MV-4-11 (cell line): ENCODE measurements at regions not wholly inside any gene's neighbourhood (a gene's known extent, or its start where the extent isn't known, plus 50 kb on each side); places are given as distances from the start of the nearest gene placed in this dataset.
"Not testable (repeated sequence)": the region's sequence is repeated elsewhere in the genome, so short reads cannot be mapped to it uniquely, and the experiment has no call there.

Experiments
- DNase-seq: peaks from one replicate; lab custom pipeline; 2025; lab: John Stamatoyannopoulos, UW

DNA sequence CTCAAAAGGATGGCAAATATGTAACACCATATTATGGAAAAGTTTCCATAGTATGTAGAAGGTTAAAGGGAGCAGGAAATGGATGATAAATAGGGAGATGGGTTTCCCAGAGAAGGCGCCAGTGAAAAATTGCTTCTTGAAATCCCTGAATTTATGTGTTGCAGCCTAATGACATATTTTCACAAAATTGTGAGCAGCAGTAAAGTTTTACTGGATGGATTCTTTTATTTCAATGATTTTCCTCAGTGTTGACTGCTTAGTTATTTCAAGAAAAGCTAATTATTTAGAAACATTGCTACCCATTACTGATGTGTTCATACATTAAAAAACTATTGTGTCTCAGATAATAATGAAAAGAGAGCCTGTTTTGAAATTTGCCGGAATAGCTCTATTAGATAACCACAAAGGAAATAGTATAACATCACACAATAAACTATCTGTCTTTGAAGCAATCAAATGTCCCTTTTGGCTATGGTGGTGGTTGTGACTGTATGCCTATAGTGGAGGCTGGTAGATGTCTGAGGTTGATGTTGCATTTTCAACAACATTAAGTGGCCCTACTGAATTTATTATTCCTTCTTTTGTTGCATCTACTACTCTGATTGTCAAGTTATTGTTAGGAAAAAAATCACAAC is 169.9 kb upstream of the HAND2 start:
- no peak for DNase-seq

DNA sequence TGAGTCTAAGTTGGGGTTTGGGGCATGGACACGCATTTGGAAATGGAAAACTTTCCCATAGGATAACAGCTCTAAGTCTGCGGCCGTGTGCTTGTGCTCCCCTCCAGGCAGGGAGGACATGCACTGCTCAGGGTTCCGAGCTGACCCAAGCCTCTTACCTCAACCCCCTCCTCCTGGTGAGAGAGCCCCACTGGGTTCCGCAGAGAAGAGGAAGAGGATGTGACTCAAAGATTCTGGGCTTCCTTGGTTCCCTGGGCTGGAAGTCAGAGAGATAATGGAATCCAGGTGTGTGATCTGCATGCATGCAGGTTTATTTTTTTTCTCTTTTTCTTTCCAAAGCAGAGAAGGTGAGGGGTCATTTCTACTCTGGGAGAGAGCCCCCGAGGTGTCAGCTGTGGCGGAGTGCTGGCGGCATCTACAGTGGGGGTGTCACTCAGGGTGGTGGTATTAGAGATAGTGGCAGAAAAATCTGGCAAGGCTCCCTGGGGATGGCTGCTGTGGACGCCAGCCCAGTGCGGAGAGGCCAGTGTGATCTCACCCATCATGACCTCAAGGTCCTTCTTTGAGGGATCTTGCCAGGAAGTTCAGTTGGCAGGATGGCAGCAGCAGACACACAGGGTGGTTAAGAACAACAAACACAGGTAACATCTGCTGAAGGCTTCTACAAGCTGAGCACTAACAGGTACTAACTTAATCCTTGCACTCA is 168.7 kb upstream of the HAND2 start:
- DNase-seq: no peak

DNA sequence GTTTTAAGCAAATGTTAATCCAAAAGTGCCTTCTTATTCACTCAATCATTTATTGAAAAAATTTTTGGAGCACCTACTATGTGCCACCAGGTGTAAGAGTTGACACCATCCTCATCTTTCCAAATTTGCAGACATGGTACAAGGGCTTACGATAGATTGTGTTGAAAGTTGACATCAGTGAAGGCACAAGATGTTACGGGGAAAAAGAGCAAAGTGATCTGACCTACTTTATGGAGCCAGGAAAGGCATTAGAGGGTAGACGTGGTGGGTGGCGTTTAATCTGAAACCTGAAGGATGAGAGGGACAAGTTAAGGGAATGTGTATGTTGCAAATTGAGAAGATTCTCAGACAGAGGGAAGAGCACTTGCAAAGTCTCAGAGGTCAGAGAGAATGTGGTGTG is 167.8 kb upstream of the HAND2 start:
- DNase-seq: no peak

DNA sequence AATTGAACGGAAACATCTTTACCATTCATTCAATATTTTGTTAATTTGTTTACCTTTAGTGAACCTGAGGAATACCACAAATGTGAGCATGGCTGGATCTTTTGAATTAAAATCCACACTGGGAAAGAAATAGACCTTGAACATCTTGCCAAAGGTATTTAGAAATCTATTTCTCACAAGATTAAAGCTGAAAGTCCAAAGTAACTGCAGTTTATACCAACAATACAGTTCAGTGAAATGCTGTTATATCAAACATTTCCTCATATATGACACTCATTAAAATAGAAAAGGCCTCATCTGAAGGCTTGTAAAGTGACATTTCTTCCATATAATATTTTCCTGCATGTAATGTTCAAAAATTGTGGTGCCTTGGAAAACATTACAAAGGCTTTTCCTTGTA is 166.5 kb upstream of the HAND2 start:
- DNase-seq: no peak

DNA sequence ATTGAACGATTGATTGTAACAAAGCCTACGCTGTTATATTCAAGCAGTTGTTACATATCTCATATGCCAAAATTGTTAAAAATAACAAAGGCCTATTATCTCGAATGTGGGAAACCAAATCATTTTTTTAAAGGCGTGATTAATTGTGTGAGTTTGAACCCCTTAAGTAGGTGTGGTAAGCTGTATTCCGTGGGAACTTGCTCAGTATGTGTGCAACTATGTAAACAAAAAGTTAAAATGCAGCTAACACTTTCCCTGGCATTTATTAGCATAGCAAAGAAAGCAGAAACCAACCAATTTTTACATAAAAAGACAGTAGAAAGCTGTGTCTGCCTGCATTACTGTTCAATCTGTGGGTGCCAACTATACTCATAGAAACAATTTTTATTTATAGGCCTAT is 166.0 kb upstream of the HAND2 start:
- DNase-seq: no peak

DNA sequence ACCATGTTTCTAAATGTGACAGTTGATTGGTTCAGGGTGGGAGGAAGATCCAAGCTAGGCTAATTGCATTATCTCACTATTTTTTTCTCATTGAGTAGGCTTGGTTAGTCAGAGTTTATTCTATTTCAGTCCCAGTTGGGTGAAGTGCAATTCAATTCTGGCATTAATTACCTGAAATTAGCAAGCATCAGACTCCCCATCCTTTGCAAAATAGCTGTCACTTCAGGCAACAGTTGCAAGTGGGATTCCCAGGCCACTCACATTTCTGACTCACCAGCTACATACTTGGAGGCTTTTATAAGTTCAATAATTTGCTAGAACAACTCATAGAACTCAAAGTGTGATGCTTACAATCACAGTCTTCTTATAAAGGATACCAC is 155.8 kb upstream of the HAND2 start:
- no peak for DNase-seq

DNA sequence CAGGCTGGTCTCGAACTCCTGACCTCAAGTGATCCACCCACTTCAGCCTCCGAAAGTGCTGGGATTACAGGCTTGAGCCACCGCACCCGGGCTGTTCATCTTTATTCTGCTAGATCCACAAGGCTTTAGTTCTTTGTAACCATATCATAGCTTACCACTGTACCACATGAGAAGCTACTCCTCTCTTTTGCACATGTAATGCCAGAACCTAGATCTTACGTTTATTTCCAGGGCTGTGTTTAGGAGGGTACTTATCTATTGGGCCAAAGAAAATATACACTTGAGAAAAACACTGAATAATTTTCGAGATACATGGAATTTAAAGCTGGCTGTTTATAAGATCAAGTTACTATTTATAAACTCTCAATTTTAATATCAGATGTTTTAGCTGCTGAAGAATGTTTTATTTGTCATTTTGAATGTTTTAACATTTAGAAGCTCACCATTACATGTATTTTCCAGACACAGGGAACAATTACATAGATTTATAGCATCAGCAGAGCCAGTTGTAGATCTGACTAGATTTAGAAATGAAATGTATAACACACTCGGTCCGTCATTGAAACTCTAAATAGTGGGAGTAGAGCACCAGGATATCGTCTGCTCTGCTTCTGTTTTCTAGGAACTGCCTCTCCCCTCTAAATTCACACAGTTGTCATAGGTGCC is 155.3 kb upstream of the HAND2 start:
- DNase-seq: no peak

DNA sequence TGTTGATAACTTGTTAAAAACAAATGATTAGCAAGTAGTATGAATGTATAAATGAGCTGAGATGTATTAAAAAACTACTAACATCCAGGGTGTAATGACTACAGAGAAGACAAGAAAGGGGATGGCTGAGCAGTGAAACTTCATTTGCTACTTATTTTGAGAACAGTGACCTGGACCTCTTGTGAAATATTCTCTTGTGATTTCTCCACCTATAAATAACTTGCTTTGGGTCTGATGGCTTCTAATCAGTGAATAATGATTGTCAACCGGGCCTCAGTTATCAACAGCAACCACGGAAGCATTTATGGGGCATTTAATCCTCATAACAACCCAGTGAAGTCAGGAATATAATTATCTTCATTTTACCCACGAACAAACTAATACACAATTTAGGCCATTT is 154.2 kb upstream of the HAND2 start:
- DNase-seq: no peak

DNA sequence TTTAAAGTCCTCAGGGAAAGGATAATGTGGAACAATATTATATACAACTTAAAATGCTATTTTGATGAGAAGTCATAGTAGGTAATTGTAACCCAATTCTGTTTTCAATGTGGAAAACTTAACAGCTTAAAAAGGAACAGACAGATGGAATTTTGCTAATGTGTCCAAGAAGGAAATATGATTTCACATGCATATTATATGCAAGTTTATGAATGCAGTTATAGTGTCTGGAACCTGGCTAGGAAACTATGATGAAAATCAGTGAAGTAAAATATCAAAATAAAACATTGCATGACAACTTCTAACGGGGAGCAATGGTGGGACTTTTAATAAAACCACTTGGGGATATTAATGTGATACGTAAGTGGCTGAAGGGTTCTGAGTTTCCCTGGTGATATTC is 152.6 kb upstream of the HAND2 start:
- no peak for DNase-seq

DNA sequence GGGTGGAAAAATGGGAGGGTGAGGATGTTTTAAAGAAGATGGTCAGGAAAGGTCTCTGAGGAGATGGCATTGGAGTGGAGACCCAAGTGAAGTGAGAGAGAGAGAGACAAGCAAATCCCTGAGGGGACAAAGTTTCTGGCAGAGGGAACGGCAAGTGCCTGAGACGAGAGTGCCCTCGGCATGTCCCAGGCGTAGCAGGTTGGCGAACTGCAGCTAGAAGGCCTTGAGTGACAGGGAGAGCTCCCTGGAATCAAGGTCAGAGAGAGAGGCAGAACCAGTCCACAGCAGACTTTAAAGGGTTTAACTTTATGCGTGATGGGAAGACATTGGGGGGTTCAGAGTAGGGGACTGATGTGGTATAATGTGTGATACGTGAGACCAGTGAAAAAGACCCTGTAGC is 150.2 kb upstream of the HAND2 start:
- no peak for DNase-seq

DNA sequence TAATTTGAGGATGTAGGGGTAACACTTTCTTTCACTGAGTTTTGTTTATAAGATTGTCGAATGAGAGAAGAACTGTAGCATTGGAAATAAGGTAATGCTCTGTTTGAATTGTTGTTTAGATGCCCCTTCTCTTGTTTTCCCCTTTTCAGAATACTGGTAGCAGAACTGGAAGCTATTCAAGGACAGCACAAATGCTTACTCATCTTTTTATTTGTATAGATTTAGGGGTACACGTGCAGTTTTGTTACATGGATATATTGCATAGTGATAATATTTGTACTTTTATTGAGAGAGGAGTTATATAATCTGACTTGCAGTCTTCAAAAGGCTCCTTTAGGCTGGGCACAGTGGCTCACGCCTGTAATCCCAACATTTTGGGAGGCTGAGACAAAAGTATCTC is 145.4 kb upstream of the HAND2 start:
- no peak for DNase-seq

DNA sequence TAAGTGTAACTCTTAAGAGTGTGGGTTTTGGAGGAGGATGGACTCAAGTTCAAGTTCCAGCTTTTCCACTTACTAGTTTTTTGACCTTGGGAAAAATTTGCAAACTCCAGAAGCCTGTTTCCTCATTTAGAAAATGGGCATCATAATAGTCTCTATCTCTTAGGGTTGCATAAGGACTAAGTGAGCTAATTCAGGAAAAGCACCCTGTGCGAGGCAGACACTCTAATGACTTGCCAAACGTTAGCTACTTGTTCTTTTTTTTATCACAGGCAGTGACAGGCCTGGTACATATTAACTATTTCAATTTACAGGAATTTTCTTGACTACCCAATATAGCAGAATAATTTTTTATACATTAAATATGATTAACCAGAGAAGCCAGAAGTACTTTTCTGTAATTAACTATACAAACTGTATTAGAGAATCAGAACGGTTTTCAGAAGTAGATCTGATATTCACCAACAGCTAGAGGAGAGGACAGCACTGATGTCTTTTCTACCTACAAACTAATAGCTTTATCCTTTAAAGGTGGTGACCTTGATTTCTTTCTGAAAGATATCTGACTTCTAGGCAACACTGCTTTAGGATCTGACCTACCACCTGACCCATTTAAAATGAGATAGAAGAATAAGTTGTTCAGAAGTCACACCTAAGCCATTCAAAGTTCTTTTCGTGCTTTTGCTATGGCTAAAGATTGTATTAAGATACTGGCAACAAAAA is 139.6 kb upstream of the HAND2 start:
- DNase-seq: no peak

DNA sequence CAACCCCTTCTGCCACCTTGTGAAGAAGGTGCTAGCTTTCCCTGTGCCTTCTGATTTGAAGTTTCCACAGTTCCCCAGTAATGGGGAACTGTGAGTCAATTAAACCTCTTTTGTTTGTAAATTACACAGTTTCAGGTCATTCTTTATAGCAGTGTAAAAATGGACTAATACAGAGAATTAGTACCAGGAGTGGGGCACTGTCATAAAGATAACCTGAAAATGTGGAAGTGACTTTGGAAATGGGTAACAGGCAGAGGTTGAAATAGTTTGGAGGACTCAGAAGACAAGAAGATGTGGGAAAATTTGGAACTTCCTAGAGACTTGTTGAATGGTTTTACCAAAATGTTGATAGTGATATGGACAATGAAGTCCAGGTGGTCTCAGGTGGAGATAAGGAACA is 131.0 kb upstream of the HAND2 start:
- DNase-seq: no peak

DNA sequence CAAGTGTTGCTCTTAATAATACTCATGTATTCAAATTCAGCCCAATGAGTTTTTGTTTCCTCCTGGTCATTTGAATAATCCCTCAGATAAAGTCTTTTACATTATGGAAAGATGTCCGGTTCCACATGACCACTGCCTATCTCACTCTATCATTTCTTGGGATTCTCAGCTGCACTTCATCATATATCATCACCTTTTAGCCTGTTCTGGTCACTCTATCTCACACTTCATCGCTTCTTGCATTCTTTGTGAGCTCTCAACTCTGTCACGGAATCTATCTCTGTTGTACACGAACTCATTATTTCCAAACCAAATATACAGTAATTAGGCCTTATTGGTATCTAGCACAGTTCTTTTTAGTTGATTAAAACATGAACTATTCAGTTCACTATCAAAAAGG is 126.9 kb upstream of the HAND2 start:
- no peak for DNase-seq

DNA sequence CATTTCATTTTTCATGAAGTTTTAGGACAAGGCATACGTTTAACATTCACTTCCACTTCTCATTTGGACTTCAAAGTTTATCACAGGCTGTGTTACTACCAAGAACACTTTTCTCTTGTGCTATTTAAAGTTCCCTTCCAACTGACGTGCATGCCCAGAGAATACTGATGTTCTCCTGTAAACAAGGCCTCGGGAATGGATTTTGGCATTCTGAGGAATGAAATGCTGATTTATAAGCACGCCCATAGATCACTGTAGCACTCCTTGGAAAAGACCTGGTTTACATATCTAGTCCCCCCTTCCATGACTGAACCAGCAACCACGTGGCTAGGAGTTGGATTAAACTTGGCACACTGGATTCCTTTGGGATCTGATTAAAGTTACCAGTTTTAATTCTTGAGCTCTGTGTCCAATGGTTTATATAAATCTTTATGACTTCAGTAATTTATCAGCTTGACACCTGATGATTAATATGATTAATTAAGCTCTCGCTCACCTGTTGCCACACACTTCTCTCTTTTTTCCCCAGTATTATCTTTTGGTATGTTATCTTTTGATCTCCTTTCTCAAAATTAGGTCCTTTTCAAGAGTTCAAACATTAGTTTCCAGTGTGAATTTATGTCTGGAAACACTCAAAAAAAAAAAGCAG is 122.4 kb upstream of the HAND2 start:
- no peak for DNase-seq

DNA sequence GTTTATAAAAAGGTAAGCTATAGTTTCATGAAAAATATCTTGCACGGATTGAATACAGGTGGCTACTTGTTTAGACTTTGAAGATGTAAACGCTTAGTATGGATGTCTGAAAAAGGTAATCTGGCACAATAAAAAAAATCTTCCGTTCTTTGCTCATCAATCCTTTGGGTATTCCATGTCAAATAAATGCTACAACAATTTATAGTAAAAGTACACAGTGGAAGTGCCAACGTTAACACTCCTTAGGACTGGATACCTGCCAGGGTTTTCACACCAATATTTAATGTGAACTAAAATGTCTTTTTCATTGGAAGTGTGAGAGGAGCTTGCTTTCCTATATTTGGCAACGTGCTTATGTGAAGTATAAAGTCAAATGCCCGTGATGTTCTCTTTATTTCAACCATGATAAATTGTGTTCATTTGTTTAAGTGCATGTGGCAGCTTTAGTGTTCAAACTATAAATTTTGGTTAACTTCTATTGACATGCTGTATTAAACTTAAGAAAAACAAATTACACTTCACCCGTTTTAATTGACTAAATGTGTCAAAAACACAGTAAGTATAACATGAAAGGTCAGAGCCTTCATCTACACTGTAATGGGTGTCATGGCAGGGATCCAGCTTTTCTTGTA is 121.7 kb upstream of the HAND2 start:
- DNase-seq: no peak

DNA sequence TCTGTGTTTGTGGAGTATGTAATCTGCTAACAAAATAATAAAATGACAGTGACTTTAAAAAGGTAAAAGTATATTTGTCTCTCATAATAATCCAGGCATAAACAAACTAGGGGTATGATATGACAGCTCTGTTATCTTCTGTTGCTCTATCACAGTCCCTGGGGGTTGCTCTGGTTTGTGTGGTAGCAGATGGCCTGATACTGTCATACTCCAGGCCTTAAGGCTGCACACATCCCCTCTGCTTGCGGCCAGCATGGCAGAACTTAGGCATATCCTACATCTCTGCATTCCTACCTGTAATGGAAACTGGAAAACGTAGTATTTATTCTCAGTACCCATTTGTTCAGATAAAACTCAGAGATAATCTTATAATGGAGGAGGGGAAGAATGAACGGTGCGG is 117.9 kb upstream of the HAND2 start:
- no peak for DNase-seq

DNA sequence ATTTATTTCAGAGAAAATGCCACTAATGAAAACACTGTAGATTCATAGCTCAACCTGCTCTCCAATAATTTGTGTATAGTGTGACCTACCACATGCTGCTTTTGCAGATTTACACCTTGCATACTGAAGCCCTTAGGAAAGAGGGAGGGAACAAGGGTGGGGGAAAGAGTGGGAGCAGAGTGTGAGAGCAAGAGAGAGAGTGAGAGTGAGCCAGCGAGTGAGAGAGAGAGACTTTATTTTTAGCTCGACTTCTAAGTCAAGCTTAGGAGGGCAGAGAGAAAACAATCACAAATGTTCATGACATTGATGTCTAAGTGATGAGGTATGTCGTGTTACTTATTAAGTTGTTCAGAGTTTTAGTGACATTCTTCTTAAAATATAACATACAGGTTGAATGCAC is 112.5 kb upstream of the HAND2 start:
- no peak for DNase-seq

DNA sequence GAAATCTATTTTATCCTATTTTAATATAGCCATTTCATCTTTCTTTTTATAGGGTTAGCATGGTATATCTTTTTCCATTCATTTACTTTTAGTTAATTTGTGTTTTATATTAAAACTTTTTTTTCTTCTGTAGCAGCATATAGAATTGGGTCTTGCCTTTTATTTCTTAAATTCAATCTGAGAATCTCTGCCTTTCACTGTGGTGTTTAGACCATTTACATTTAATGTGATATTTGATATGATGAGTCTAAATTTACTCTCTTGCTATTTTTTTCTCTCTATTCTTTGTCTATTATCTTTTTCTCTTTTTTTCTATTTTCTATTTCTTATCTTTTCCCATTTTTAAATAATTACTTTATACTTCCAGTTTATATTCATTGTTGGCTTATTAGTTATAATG is 105.4 kb upstream of the HAND2 start:
- no peak for DNase-seq

DNA sequence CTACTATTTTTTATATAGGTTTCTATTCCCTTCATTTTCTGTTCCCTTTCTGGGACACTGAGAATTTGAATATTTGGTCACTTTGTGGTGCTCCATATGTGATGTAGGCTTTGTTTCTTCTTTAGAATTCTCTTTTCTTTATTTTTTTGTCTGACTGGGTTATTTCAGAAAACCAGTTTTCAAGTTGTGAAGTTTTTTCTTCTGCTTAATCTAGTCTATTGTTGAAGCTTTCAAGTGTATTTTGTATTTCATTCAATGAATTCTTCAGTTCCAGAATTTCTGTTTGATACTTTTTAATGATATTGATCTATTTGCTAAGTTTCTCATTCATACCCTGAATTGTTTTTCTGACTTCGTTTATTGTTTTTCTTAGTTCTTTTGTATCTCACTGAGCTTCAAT is 96.2 kb upstream of the HAND2 start:
- DNase-seq: no peak

DNA sequence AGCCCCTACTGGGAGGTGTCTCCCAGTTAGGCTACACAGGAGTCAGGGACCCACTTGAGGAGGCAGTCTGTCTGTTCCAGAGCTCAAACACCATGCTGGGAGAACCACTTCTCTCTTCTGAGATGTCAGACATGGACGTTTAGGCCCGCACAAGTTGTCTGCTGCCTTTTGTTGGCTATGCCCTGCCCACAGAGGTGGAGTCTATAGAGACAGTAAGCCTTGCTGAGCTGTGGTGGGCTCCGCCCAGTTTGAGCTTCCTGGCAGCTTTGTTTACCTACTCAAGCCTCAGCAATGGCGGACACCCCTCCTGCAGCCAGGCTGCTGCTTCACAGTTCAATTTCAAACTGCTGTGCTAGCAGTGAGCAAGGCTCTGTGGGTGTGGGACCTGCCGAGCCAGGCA is 88.6 kb upstream of the HAND2 start:
- DNase-seq: not testable (repeated sequence)

DNA sequence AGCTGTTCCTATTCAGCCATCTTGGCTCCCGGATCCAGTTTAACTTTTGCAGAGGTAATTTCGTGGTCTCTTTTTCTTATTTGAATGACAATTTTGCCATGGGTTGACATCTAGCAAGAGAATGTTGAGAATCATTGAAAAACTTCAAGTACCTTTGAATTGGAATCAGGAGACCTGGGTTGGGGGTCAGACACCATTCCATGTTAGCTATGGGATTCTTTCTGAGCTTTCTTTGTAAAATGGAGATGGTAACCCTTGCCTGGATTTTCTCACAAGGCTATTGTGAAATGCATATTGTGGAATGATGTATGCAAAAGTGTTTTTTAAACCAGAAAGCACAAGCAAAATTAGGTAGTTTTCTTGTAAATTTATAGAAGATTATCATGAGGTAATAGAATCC is 79.1 kb upstream of the HAND2 start:
- DNase-seq: no peak
